GM18868 (cell line): ENCODE measurements at regions not wholly inside any gene's neighbourhood (a gene's known extent, or its start where the extent isn't known, plus 50 kb on each side); places are given as distances from the start of the nearest gene placed in this dataset.
"Not testable (repeated sequence)": the region's sequence is repeated elsewhere in the genome, so short reads cannot be mapped to it uniquely, and the experiment has no call there.

ENCODE experiments used
- ATAC-seq: cut with Tn5 transposase; IDR thresholded peaks from one replicate; pipeline ENCODE4 v1.9.1; 2021; ENCODE audit warnings: mild to moderate bottlenecking, moderate library complexity; ENCODE audit not compliant: unreplicated experiment

- ATAC-seq: no peak
Observed at GRCh38 chr7:65317372-65317771, 56.3 kb upstream of the ZNF92 start.

GRCh38 chr7:65310761-65311160 is 62.9 kb upstream of the ZNF92 start:
- ATAC-seq: no peak

DNA sequence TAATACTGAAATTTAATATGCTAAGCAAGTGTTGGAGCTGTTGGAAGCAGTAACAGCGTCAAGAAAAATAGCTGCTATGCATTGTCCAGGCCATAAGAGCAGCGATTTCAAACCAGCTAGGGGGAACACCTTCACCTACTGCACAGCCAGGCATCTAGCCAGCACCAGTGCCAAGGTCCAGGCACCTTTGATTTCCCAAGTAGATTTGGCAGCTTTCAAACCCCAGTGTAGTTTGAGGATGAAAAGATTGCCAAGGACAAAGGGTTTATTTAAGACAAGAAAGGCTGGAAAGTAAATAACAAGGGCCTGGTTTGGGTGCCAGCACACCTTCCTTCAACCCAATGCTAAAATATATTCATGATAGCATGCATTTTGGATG is 65.4 kb upstream of the ZNF92 start:
- ATAC-seq: no peak

- peak; percentile 86 for ATAC-seq
Observed at GRCh38 chr7:65307651-65308299, 65.9 kb upstream of the ZNF92 start.

- no peak for ATAC-seq
Observed at GRCh38 chr7:65304175-65304574, 69.5 kb upstream of the ZNF92 start.

DNA sequence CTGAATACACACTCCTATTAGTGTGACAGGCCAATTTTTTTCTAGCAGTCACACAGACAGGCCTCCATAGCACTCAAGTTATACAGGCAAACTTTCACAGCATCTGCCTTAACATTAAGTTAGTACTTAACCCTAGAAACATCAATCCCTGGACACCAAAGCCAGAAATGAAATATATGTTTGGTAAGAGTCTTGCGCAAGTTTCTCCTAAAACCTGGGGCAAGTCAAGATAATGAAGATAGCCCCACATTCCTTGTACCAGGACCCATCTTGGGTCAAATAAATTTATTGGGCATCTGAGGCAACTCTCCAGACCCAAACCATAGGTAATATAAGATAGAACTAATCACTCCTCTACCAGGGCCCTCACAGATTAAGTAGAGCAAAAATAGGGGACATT is 70.8 kb upstream of the ZNF92 start:
- ATAC-seq: no peak

DNA sequence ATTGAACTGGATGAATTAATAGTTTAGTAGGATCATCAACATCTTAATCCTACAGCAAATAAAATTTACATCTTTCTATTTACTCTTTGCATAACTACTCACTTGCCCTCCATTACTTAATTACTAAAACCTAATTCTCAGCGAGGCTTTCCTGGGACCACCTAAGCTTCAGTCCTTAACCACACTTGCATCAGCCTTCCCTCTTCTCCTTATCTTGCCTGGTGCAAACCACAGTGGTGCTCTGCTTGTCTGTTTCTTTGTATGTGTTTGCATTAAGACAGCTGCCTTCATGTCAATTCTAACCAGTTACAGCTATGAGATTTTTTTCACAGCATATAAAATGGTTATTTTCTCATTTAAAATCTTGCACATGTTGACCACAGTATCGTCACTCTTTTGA is 72.6 kb upstream of the ZNF92 start:
- no peak for ATAC-seq

DNA sequence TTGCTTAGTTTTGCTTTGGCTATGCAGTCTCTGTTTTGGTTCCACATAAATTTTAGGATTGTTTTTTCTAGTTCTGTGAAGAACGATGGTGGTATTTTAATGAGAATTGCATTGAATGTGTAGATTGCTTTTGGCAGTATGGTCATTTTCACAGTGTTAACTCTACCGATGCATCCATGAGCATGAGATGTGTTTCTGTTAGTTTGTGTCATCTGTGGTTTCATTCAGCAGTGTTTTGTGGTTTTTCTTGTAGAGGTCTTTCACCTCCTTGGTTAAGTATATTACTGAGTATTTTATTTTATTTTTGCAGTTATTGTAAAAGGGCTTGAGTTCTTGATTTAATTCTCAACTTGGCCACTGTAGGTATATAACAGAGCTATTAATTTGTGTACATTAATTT is 78.2 kb upstream of the ZNF92 start:
- ATAC-seq: no peak

- not testable (repeated sequence) for ATAC-seq
Observed at GRCh38 chr7:65290340-65290739, 83.3 kb upstream of the ZNF92 start.

- no peak for ATAC-seq
Observed at GRCh38 chr7:65287023-65287422, 86.6 kb upstream of the ZNF92 start.

DNA sequence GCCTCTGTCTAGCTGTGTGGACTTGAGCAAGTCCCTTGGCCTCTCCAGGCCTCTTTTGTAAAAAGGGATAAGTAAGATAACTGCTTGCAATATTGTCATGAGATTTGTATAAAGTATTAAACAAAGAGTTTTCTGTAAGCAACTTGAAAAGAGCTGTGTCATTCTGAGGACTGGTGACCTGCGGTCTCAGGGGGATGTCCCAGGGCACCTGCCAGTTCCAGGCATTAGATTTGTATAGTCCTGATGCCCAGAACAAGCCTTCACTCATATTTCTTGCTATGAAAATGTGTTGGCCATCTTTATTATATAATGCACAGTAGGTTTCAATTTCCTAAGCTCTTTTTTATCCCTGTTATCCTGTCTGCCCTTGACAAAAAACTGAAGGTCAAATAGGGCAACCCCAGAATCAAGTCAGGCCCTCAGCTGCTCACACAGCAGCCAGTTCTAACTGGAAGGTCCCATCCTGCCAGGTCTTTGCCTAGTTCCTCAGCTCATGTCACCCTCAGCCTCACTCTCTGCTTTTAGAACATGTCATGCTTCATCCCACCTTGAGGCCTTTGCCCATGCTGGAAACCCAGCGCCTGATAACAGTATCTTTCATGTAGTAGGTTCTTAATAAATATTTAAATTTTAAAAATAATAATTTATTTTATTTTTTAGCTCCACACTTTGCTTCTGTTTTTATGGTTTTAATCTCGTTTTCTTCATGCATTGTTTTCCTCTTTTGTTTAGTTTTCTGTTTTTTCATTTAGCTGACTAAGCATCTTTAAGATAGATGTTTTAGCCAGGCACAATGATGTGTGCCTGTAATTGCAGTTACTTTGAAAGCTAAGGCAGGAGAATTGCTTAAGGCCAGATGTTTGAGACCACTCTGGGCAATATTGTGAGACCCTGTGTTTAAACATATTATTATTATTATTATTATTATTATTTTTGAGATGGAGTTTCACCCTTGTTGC is 87.5 kb upstream of the ZNF92 start:
- ATAC-seq: no peak

DNA sequence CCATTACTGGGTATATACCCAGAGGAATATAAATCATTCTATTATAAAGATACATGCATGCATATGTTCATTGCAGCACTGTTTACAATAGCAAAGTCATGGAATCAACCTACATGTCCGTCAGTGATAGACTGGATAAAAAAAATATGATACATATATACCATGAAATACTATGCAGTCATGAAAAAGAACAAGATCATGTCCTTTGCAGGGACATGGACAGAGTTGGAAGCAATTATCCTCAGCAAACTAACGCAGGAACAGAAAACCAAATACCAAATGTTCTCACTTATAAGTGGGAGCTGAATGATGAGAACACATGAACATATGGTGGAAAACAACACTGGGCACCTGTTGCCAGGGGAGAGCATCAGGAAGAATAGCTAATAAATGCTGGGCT is 88.4 kb upstream of the ZNF92 start:
- not testable (repeated sequence) for ATAC-seq

GRCh38 chr7:65279795-65280194 is 93.9 kb upstream of the ZNF92 start:
- no peak for ATAC-seq

GRCh38 chr7:65276822-65277221 is 96.8 kb upstream of the ZNF92 start:
- ATAC-seq: no peak

- not testable (repeated sequence) for ATAC-seq
Observed at GRCh38 chr7:65271502-65271901, 102.2 kb upstream of the ZNF92 start.

DNA sequence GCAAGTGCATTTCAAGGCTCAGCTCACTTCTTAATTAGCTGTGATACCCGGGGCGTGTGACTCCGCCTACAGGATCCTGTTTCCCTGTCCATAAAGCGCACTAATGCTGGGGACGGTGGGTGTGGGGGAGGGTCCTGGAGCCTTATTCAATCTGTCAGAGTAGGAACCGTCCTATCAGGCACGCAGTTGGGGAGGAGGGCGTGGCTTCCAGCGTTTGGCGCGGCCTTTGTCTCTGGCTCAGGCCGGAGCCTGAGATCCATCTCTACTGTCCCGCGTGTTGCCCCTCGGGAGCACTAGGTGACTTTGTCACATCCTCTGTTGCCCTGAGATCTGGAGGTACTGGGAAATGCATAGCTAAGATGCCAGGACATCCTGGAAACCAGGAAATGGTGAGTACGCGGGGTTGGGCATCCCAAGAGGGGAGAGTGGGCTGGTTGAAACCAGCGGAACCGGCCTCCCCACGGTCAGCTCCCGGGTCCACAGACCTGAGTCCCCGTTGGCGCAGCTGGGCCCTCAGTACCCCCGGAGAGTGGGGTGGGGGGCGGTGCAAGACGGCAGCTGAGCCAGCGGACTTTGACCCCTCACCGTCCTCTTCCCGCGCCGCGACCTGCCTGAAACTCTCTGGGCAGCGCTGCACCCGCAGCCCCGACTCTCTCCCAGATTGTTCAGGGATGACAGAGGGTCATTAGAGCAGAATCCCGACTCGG is 104.4 kb upstream of the ZNF92 start:
- peak; percentile 92 for ATAC-seq

DNA sequence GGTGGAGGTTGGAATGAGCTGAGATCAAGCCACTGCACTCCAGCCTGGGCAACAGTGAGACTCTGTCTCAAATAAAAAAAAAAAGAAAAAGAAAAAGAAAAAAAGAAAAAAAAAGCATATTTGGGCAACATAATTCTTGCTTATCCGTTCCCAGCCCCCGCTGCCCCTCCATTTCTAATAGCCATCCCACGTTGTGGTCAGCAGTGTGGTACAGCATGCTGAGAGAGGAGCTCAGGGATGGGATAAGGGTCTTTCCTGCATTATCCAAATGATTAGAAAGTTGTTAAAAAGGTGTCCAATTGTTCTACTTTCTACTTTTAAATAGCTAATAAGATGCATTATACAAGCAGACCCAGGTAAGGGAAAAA is 104.9 kb upstream of the ZNF92 start:
- ATAC-seq: no peak

DNA sequence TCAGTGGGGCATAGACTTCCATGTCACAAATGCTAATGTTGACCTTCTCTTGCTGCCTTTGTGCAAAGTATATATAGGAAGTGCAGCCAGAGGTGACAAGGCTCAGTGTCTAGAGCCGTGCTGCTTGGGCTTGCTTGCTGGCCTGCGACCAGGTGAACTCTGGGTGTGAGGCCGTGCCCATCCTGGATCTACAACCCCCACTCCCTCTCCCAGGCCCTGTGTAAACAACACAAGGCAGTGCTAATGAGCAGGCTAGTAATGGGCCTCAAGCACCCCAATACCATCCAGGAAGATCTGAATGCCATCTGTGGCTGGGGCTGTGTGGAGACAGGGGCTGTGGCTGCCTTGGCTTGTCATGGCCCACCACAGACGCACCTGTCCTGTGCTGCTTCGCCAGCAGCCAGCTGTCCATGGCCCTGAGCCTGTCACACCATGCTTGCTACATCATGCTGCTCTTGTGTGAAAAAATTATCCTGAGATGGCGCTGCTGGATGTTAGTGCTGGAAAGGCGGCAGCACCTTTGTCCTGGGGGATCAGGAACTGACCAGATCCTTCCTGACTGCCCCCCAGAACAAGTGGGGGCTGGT is 107.6 kb upstream of the ZNF92 start:
- no peak for ATAC-seq

- no peak for ATAC-seq
Observed at GRCh38 chr7:65264258-65264657, 109.4 kb upstream of the ZNF92 start.

- not testable (repeated sequence) for ATAC-seq
Observed at GRCh38 chr7:65260673-65261072, 113.0 kb upstream of the ZNF92 start.

GRCh38 chr7:65259864-65260525 is 113.7 kb upstream of the ZNF92 start:
- ATAC-seq: not testable (repeated sequence)
